ENCODE measurements at regions not wholly inside any gene's neighbourhood (a gene's known extent, or its start where the extent isn't known, plus 50 kb on each side); places are given as distances from the start of the nearest gene placed in this dataset.

GRCh38 chr7:112399501-112399900 lies 50.8 kb upstream of the IFRD1 start:
- no peaks in the 10 kb centered on the region for H3K79me2 ChIP-seq (ENCODE audit: insufficient read depth, low read depth, low read length)
- no peak for DNase-seq (ENCODE audit: low spot score)
- no peaks in the 10 kb centered on the region for H3K36me3 ChIP-seq (ENCODE audit: insufficient read depth, low read length)
- H3K4me1 ChIP-seq (ENCODE audit: insufficient read depth, low read length, poor library complexity, severe bottlenecking): no peaks in the 10 kb centered on the region
- no peaks in the 10 kb centered on the region for H3K9me3 ChIP-seq (ENCODE audit: low read length)
- no peak overlapping the region for H3K4me3 ChIP-seq (ENCODE audit: low read depth, low read length, poor library complexity, severe bottlenecking)
- no TSS peak for BruUV-seq (replicated peaks)
- no peaks in the 10 kb centered on the region for H4K20me1 ChIP-seq (ENCODE audit: insufficient read depth, low read length)
- POLR2A ChIA-PET: interaction anchor here (0.6 kb wide), 1 partner anchor 20 kb away, joined by 3 read pairs; no protein-coding TSS in a partner anchor
- H3K9me2 ChIP-seq (ENCODE audit: insufficient read depth, low read length): no peaks in the 10 kb centered on the region
- H2AFZ ChIP-seq (ENCODE audit: low read length): no peak overlapping the region
- intact Hi-C loops (cut with micrococcal nuclease; ENCODE audit: unreplicated experiment): no loop called here
- no peak for TF ChIP-seq CTCF (conservative IDR thresholded peaks at IDR 0.05; ENCODE audit: low read length)
- no peak for TF ChIP-seq EZH2phosphoT487 (IDR thresholded peaks at IDR 0.05; ENCODE audit: borderline replicate concordance, low read depth, low read length)
- CTCF ChIA-PET (ENCODE audit: unreplicated experiment): no interaction called here
- H3K4me2 ChIP-seq (ENCODE audit: low read length): no peak overlapping the region
- H3K27ac ChIP-seq (ENCODE audit: low read depth, low read length, poor library complexity, severe bottlenecking): no peak overlapping the region

GRCh38 chr7:112400141-112400540 lies 50.1 kb upstream of the IFRD1 start:
- intact Hi-C loops (cut with micrococcal nuclease; ENCODE audit: unreplicated experiment): no loop called here
- no peak for DNase-seq (ENCODE audit: low spot score)
- POLR2A ChIA-PET: interaction anchor here (0.6 kb wide), 1 partner anchor 20 kb away, joined by 3 read pairs; no protein-coding TSS in a partner anchor
- Histone ChIP-seq H3K79me2 (ENCODE audit: insufficient read depth, low read depth, low read length) (no peaks in the 10 kb centered on the region), H3K9me2 (ENCODE audit: insufficient read depth, low read length) (no peaks in the 10 kb centered on the region), H3K36me3 (ENCODE audit: insufficient read depth, low read length) (no peaks in the 10 kb centered on the region), H3K4me3 (ENCODE audit: low read depth, low read length, poor library complexity, severe bottlenecking) (no peak overlapping the region), H4K20me1 (ENCODE audit: insufficient read depth, low read length) (no peaks in the 10 kb centered on the region), H3K4me1 (ENCODE audit: insufficient read depth, low read length, poor library complexity, severe bottlenecking) (no peaks in the 10 kb centered on the region), H3K9me3 (ENCODE audit: low read length) (no peaks in the 10 kb centered on the region), H2AFZ (ENCODE audit: low read length) (no peak overlapping the region), H3K4me2 (ENCODE audit: low read length) (no peak overlapping the region), H3K27ac (ENCODE audit: low read depth, low read length, poor library complexity, severe bottlenecking) (no peak overlapping the region)
- CTCF ChIA-PET (ENCODE audit: unreplicated experiment): no interaction called here
- BruUV-seq (replicated peaks): no TSS peak
- TF ChIP-seq EZH2phosphoT487 (IDR thresholded peaks at IDR 0.05; ENCODE audit: borderline replicate concordance, low read depth, low read length) (no peak), CTCF (conservative IDR thresholded peaks at IDR 0.05; ENCODE audit: low read length) (no peak)

Data from OCI-LY7 (cell line).